HCT116 (cell line): ENCODE measurements at regions not wholly inside any gene's neighbourhood (a gene's known extent, or its start where the extent isn't known, plus 50 kb on each side); places are given as distances from the start of the nearest gene placed in this dataset.

Experiments used
- ATAC-seq: fragments of 200-7000 bp; cut with Tn5 transposase; 2 replicates; pipeline ENCODE4 v1.9.1; 2020; ENCODE audit warnings: mild to moderate bottlenecking, moderate library complexity
- BruUV-seq: library from RNA; stranded (reverse); fragments of 400-500 nt; replicated peaks from 2 replicates; lab custom pipeline; 2021; lab: Mats Ljungman, UMichigan
- CTCF ChIA-PET: fragments of 300-600 bp; sonication (Branson Sonifier 250); formaldehyde crosslinking; loops from one replicate; lab custom pipeline; 2021; ENCODE audit warnings: antibody characterized with exemption; lab: Charles Lee
- POLR2A ChIA-PET: fragments of 300-600, 350-600 bp; sonication (Branson Sonifier 250); formaldehyde crosslinking; loops from one replicate; lab custom pipeline; 2021; ENCODE audit warnings: antibody characterized with exemption; lab: Charles Lee
- RAD21 ChIA-PET, 2 experiments: fragments of 300-600 bp; sonication (Branson Sonifier 250); formaldehyde crosslinking; loops; one replicate each; lab custom pipeline; 2023; ENCODE audit warnings: low total read pairs in 2 of 2; ENCODE audit not compliant: uncharacterized antibody in 2 of 2, unreplicated experiment in 2 of 2, low non-redundant PET in 1 of 2; lab: Charles Lee
- DNase-seq: peaks from one replicate; pipeline ENCODE4 v3.0.0-alpha.2; 2010; ENCODE audit warnings: low read depth, low spot score
- H2AFZ ChIP-seq: fragments of 200-600 bp; shearing (Covaris generic), sonication (generic); 2 replicates; pipeline ENCODE4 v1.6.1; 2017; ENCODE audit warnings: low read depth, mixed run types, mixed read lengths, antibody characterized with exemption, low read length; ENCODE audit not compliant: poor library complexity, severe bottlenecking
- H3K27ac ChIP-seq: 2 replicates; pipeline ENCODE4 v1.5.1; 2012; ENCODE audit warnings: low read depth, low read length
- H3K27me3 ChIP-seq: fragments of 200-600 bp; sonication (generic); 2 replicates; pipeline ENCODE4 v1.6.1; 2016; ENCODE audit warnings: mixed run types, low read length, mixed read lengths; ENCODE audit not compliant: insufficient read depth
- H3K36me3 ChIP-seq, 2 experiments: fragments of 200-500 bp in 1 of 2; fragments of 200-600 bp in 1 of 2; sonication (Bioruptor generic) in 1 of 2; sonication (generic) in 1 of 2; 2 replicates each; pipeline versions ENCODE4 v1.5.1 to v1.6.1; 2014 to 2016; ENCODE audit warnings: low read length in 2 of 2, inconsistent platforms in 1 of 2, mixed read lengths in 1 of 2, mixed run types in 1 of 2; ENCODE audit not compliant: insufficient read depth in 2 of 2, control insufficient read depth in 1 of 2
- H3K4me1 ChIP-seq, 2 experiments: fragments of 200-600 bp in 1 of 2; sonication (generic) in 1 of 2; 2 replicates each; pipeline versions ENCODE4 v1.5.1 to v1.6.1; 2012 to 2017; ENCODE audit warnings: low read length in 2 of 2, inconsistent platforms in 1 of 2, mild to moderate bottlenecking in 1 of 2, mixed read lengths in 1 of 2, mixed run types in 1 of 2, moderate library complexity in 1 of 2; ENCODE audit not compliant: insufficient read depth in 2 of 2, control insufficient read depth in 1 of 2
- H3K4me2 ChIP-seq: fragments of 200-600 bp; sonication (generic); 2 replicates; pipeline ENCODE4 v1.6.1; 2017; ENCODE audit warnings: mixed run types, low read length, mixed read lengths
- H3K4me3 ChIP-seq, 2 experiments: fragments of 200-600 bp in 1 of 2; sonication (generic) in 1 of 2; replicated peaks in 1 of 2; 2 replicates each; pipeline ENCODE4 v1.5.1; 2011 to 2016; ENCODE audit warnings: low read length in 2 of 2, control low read depth in 1 of 2, low read depth in 1 of 2, mild to moderate bottlenecking in 1 of 2, mixed read lengths in 1 of 2, mixed run types in 1 of 2
- H3K79me2 ChIP-seq: fragments of 200-600 bp; sonication (generic); 2 replicates; pipeline ENCODE4 v1.6.1; 2017; ENCODE audit warnings: mild to moderate bottlenecking, mixed run types, low read length, moderate library complexity, mixed read lengths; ENCODE audit not compliant: insufficient read depth
- H3K9ac ChIP-seq: fragments of 200-600 bp; sonication (generic); 2 replicates; pipeline ENCODE4 v1.6.1; 2016; ENCODE audit warnings: low read length, mixed read lengths
- H3K9me2 ChIP-seq: fragments of 200-600 bp; sonication (generic), shearing (Covaris generic); 2 replicates; pipeline ENCODE4 v1.6.1; 2017; ENCODE audit warnings: mixed run types, mild to moderate bottlenecking, moderate library complexity; ENCODE audit not compliant: insufficient read depth
- H3K9me3 ChIP-seq, 2 experiments: fragments of 200-500 bp in 1 of 2; fragments of 200-600 bp in 1 of 2; sonication (Bioruptor generic) in 1 of 2; sonication (generic) in 1 of 2; 2 replicates each; pipeline ENCODE4 v1.6.1; 2014 to 2017; ENCODE audit warnings: low read length in 2 of 2, mixed read lengths in 2 of 2, inconsistent platforms in 1 of 2, low read depth in 1 of 2, mild to moderate bottlenecking in 1 of 2, mixed run types in 1 of 2, moderate library complexity in 1 of 2; ENCODE audit not compliant: control insufficient read depth in 1 of 2, insufficient read depth in 1 of 2
- H4K20me1 ChIP-seq: fragments of 200-600 bp; sonication (generic), shearing (Covaris generic); 2 replicates; pipeline ENCODE4 v1.6.1; 2017; ENCODE audit warnings: mixed run types, mild to moderate bottlenecking, moderate library complexity; ENCODE audit not compliant: insufficient read depth
- EGR1 ChIP-seq: IDR thresholded peaks from 2 replicates; pipeline ENCODE4 v1.6.1; 2012; ENCODE audit warnings: low read depth
- ELF1 ChIP-seq: IDR thresholded peaks from 2 replicates; pipeline ENCODE4 v1.6.1; 2012; ENCODE audit warnings: low read depth, borderline replicate concordance
- EZH2 ChIP-seq: fragments of 200-600 bp; sonication (generic); IDR thresholded peaks from 2 replicates; pipeline ENCODE4 v1.6.1; 2017; ENCODE audit warnings: antibody characterized with exemption, mixed run types
- EZH2phosphoT487 ChIP-seq: fragments of 200-600 bp; IDR thresholded peaks from 2 replicates; pipeline ENCODE4 v1.6.1; 2018; ENCODE audit warnings: antibody characterized with exemption, borderline replicate concordance
- FOSL1 ChIP-seq: IDR thresholded peaks from 2 replicates; pipeline ENCODE4 v1.6.1; 2012; ENCODE audit warnings: low read depth
- MAX ChIP-seq: IDR thresholded peaks from 2 replicates; pipeline ENCODE4 v1.6.1; 2012
- POLR2AphosphoS5 ChIP-seq: IDR thresholded peaks from 2 replicates; pipeline ENCODE4 v1.6.1; 2011; ENCODE audit warnings: mild to moderate bottlenecking, low read depth, low read length, moderate library complexity
- REST ChIP-seq: IDR thresholded peaks from 2 replicates; pipeline ENCODE4 v1.6.1; 2012; ENCODE audit warnings: low read depth
- SIN3A ChIP-seq: IDR thresholded peaks from 2 replicates; pipeline ENCODE4 v1.6.1; 2012; ENCODE audit warnings: low read depth
- SP1 ChIP-seq: IDR thresholded peaks from 2 replicates; pipeline ENCODE4 v1.6.1; 2012; ENCODE audit warnings: low read depth
- SRF ChIP-seq: IDR thresholded peaks from 2 replicates; pipeline ENCODE4 v1.6.1; 2012; ENCODE audit warnings: low read depth
- ZNF274 ChIP-seq: fragments of 200-500 bp; sonication (Bioruptor generic); IDR thresholded peaks from 2 replicates; pipeline ENCODE4 v1.6.1; 2014; ENCODE audit warnings: mild to moderate bottlenecking, low read depth, low read length, inconsistent platforms
- intact Hi-C: fragments of 100-400 bp; cut with micrococcal nuclease; formaldehyde crosslinking; loops from 2 replicates; pipeline ENCODE4 v1.10.0; 2022

- RAD21 ChIA-PET, result no interaction called here
- peaks cover 10% of the 10 kb centered on the region; the same call in 1 of the 2 replicates for H3K27me3 ChIP-seq
- no peaks in the 10 kb centered on the region for H3K79me2 ChIP-seq
- no TSS peak for BruUV-seq
- no peaks in the 10 kb centered on the region for H3K9me3 ChIP-seq
- intact Hi-C loops, result no loop called here
- H3K4me2 ChIP-seq, result no peak overlapping the region
- no peak overlapping the region for H3K4me3 ChIP-seq
- H3K27ac ChIP-seq, result no peak overlapping the region
- no peaks in the 10 kb centered on the region for H3K9me2 ChIP-seq
- CTCF ChIA-PET, result no interaction called here
- TF ChIP-seq REST (no peak), EZH2 (no peak), POLR2AphosphoS5 (no peak), SRF (no peak), FOSL1 (no peak), ELF1 (no peak), SP1 (no peak), MAX (no peak), EZH2phosphoT487 (no peak), ZNF274 (no peak), EGR1 (no peak), SIN3A (no peak)
- no peak for DNase-seq
- no peaks in the 10 kb centered on the region for H4K20me1 ChIP-seq
- no peaks in the 10 kb centered on the region for H3K36me3 ChIP-seq
- H2AFZ ChIP-seq, result no peak overlapping the region
- H3K9ac ChIP-seq, result no peak overlapping the region
- ATAC-seq, result no peak
- POLR2A ChIA-PET, result no interaction called here
- no peaks in the 10 kb centered on the region for H3K4me1 ChIP-seq
Observed at GRCh38 chr6:137602313-137603197, 108.4 kb upstream of the OLIG3 start.
